ENCODE measurements at regions not wholly inside any gene's neighbourhood (a gene's known extent, or its start where the extent isn't known, plus 50 kb on each side); places are given as distances from the start of the nearest gene placed in this dataset.

DNA sequence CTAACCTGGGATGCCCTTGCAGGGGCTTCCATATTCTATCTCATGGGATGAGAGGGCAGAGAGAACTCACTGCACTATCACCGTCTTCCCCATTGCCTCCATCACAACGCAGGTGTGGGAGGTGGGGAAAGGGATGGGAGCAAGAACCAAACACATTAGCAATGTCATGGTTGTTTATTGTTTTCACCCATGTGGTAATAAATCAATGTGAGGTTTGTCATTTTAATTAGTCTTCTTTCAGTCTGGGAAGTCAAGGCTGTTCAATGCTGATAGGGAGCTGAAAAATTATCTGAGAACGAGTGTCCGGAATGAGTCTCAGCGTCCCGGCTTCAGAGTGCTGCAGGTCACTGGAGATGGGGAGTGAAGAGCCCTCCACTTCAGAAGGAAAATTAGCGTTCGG, 268.5 kb downstream of the DUSP10 start:
- TF ChIP-seq, protein P1, sequence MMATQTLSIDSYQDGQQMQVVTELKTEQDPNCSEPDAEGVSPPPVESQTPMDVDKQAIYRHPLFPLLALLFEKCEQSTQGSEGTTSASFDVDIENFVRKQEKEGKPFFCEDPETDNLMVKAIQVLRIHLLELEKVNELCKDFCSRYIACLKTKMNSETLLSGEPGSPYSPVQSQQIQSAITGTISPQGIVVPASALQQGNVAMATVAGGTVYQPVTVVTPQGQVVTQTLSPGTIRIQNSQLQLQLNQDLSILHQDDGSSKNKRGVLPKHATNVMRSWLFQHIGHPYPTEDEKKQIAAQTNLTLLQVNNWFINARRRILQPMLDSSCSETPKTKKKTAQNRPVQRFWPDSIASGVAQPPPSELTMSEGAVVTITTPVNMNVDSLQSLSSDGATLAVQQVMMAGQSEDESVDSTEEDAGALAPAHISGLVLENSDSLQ (IDR thresholded peaks at IDR 0.05) = peak; percentile 61
- TF ChIP-seq CTBP1 (IDR thresholded peaks at IDR 0.05; ENCODE audit: borderline replicate concordance) = no peak
- ChIA-PET POLR2A (no interaction called here), CTCF (no interaction called here)
- no peak for DNase-seq (ENCODE audit: extremely low spot score)

DNA sequence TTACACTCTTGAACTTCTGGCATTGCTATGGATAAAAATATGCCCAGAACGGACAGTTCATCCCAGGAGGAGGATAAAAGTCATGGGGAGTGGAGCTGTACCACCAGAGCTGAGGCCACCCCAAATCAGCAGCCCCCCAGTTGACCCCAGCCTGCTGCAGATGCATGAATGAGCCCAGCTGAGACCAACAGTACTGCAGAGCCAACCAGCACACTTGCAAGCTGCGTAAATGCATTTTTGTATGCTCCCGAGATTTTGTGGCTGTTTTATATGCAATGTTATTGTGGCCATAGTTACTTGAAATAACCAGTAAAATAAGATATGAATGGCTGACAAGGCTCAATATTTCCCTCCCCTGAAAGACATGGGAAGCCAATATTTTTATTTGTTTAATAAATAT, 264.6 kb downstream of the DUSP10 start:
- no peak for DNase-seq (ENCODE audit: extremely low spot score)
- CTCF ChIA-PET = interaction anchor here (0.5 to 1.7 kb wide), 6 partner anchors 10 to 978 kb away, joined by 3 to 5 read pairs (median 4); no protein-coding TSS in a partner anchor
- TF ChIP-seq L3MBTL2 (conservative IDR thresholded peaks at IDR 0.05) (no peak), NFRKB (IDR thresholded peaks at IDR 0.05) (no peak), ZNF384 (IDR thresholded peaks at IDR 0.05) (no peak), FOXA1 (IDR thresholded peaks at IDR 0.05) (no peak), ELF4 (IDR thresholded peaks at IDR 0.05) (no peak), LEF1 (IDR thresholded peaks at IDR 0.05; ENCODE audit: borderline replicate concordance) (no peak), TARDBP (IDR thresholded peaks at IDR 0.05) (no peak), CTBP1 (IDR thresholded peaks at IDR 0.05; ENCODE audit: borderline replicate concordance) (no peak), ARNT (IDR thresholded peaks at IDR 0.05) (no peak), BHLHE40 (IDR thresholded peaks at IDR 0.05; ENCODE audit: borderline replicate concordance) (no peak), FOXM1 (IDR thresholded peaks at IDR 0.05; ENCODE audit: borderline replicate concordance) (no peak)
- TF ChIP-seq, protein P1 (IDR thresholded peaks at IDR 0.05) = no peak
- POLR2A ChIA-PET = interaction anchor here (0.9 kb wide), 1 partner anchor 265 kb away, joined by 3 read pairs; the partner anchor contains the start of gene DUSP10

DNA sequence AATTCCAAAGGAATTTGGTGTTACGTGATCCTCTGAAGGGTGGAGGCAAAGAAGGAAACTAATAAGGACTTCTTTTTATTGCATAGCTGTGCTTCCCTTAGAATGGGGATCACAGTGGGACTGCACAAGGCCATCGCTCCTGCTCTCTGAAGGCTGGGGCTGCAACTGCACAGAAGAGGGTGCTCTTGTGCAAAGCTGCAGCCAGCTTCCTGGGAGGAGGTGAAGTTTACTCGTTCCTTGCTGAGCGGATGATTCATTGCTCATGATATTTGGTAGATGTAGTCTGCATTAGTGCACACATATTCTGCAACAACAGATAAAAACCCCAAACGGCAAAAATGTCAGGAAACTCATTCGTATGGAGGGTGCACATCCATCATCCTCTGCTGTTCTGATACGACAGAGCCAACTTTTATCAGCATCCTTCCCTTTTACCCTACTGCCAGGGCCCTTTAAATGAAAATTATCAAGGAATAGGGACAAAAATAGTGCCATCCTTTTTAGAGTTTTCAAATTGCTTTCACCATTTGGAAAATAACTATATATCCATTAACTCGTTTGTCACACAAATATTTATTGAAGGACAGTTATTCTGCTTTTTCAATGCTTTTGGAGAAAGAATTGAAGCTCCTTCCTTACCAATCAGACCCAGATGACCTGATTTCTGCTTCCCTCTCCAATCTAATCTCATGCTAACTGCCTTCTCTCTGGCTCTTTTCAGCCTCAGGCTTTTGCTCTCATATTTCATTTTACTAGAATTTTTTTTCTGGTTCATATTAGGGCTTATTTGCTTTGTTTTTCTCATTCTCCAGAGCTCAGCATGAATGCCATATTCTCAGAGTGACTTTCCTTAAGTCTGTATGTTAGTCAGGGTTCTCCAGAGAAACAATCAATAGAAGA, 263.6 kb downstream of the DUSP10 start:
- CTCF ChIA-PET = interaction anchor here (0.5 to 1.7 kb wide), 10 partner anchors 9 to 977 kb away, joined by 3 to 5 read pairs (median 3); no protein-coding TSS in a partner anchor
- TF ChIP-seq TARDBP (IDR thresholded peaks at IDR 0.05) = no peak
- TF ChIP-seq, protein P1 (IDR thresholded peaks at IDR 0.05) = peak; percentile 71
- POLR2A ChIA-PET = interaction anchor here (0.7 to 1.8 kb wide), 3 partner anchors 263 to 976 kb away, joined by 3 to 4 read pairs (median 3); partner anchors contain the start of gene DUSP10
- peak; percentile 61 for DNase-seq (ENCODE audit: extremely low spot score)

GRCh38 chr1:221487781-221488524, 253.9 kb downstream of the DUSP10 start:
- ChIA-PET POLR2A (no interaction called here), CTCF (interaction anchor here (1.0 kb wide), 1 partner anchor 10 kb away, joined by 3 read pairs; no protein-coding TSS in a partner anchor)
- no peak for TF ChIP-seq SUZ12 (IDR thresholded peaks at IDR 0.05)
- no peak for TF ChIP-seq L3MBTL2 (conservative IDR thresholded peaks at IDR 0.05)
- no peak for TF ChIP-seq TARDBP (IDR thresholded peaks at IDR 0.05)
- TF ChIP-seq CTBP1 (IDR thresholded peaks at IDR 0.05; ENCODE audit: borderline replicate concordance) = no peak
- TF ChIP-seq HDGF (IDR thresholded peaks at IDR 0.05; ENCODE audit: borderline replicate concordance) = no peak
- no peak for TF ChIP-seq FOXM1 (IDR thresholded peaks at IDR 0.05; ENCODE audit: borderline replicate concordance)
- TF ChIP-seq FOXK2 (IDR thresholded peaks at IDR 0.05) = no peak
- no peak for TF ChIP-seq ZNF384 (IDR thresholded peaks at IDR 0.05)
- TF ChIP-seq SP1 (IDR thresholded peaks at IDR 0.05) = no peak
- TF ChIP-seq, protein P1 (IDR thresholded peaks at IDR 0.05) = no peak
- TF ChIP-seq FOXA1 (IDR thresholded peaks at IDR 0.05) = no peak
- TF ChIP-seq LEF1 (IDR thresholded peaks at IDR 0.05; ENCODE audit: borderline replicate concordance) = no peak
- no peak for TF ChIP-seq ARNT (IDR thresholded peaks at IDR 0.05)
- TF ChIP-seq ELF4 (IDR thresholded peaks at IDR 0.05) = no peak
- TF ChIP-seq BHLHE40 (IDR thresholded peaks at IDR 0.05; ENCODE audit: borderline replicate concordance) = no peak
- no peak for TF ChIP-seq NFRKB (IDR thresholded peaks at IDR 0.05)
- no peak for DNase-seq (ENCODE audit: extremely low spot score)

GRCh38 chr1:221488550-221488949, 253.3 kb downstream of the DUSP10 start:
- DNase-seq (ENCODE audit: extremely low spot score) = no peak

More at GRCh38 chr1:221488550-221488949, 253.3 kb downstream of the DUSP10 start:
- CTCF ChIA-PET = no interaction called here
- POLR2A ChIA-PET = no interaction called here
- TF ChIP-seq TARDBP (IDR thresholded peaks at IDR 0.05) (no peak), HDGF (IDR thresholded peaks at IDR 0.05; ENCODE audit: borderline replicate concordance) (no peak), L3MBTL2 (conservative IDR thresholded peaks at IDR 0.05) (no peak), BHLHE40 (IDR thresholded peaks at IDR 0.05; ENCODE audit: borderline replicate concordance) (no peak), ARNT (IDR thresholded peaks at IDR 0.05) (no peak), FOXM1 (IDR thresholded peaks at IDR 0.05; ENCODE audit: borderline replicate concordance) (no peak), SP1 (IDR thresholded peaks at IDR 0.05) (no peak), SUZ12 (IDR thresholded peaks at IDR 0.05) (no peak), FOXK2 (IDR thresholded peaks at IDR 0.05) (no peak), ZNF384 (IDR thresholded peaks at IDR 0.05) (no peak), CTBP1 (IDR thresholded peaks at IDR 0.05; ENCODE audit: borderline replicate concordance) (no peak), FOXA1 (IDR thresholded peaks at IDR 0.05) (no peak), LEF1 (IDR thresholded peaks at IDR 0.05; ENCODE audit: borderline replicate concordance) (no peak), ELF4 (IDR thresholded peaks at IDR 0.05) (no peak), NFRKB (IDR thresholded peaks at IDR 0.05) (no peak)
- TF ChIP-seq, protein P1 (IDR thresholded peaks at IDR 0.05) = no peak

Measured in HEK293T (cell line).